Breast epithelium (tissue), 4 donors: ENCODE measurements at regions not wholly inside any gene's neighbourhood (a gene's known extent, or its start where the extent isn't known, plus 50 kb on each side); places are given as distances from the start of the nearest gene placed in this dataset.

ENCODE experiments used
- DNase-seq, 2 donors: peaks; one replicate each; pipeline ENCODE4 v3.0.0-alpha.2; 2019; ENCODE audit warnings: low spot score in 2 of 2
- H3K27ac ChIP-seq, 2 donors: fragments of 200-600 bp; sonication (generic) in 1 of 2; one replicate each; pipeline ENCODE4 v1.5.1; 2016 to 2019; ENCODE audit warnings: mild to moderate bottlenecking in 1 of 2
- H3K27me3 ChIP-seq, 2 donors: fragments of 200-600 bp; sonication (generic) in 1 of 2; one replicate each; pipeline versions ENCODE4 v1.5.1 to v1.6.0; 2017 to 2019; ENCODE audit warnings: control low read depth in 1 of 2, mild to moderate bottlenecking in 1 of 2
- H3K36me3 ChIP-seq: fragments of 200-600 bp; one replicate; pipeline ENCODE4 v1.5.1; 2019
- H3K4me1 ChIP-seq, 2 donors: fragments of 200-600 bp; sonication (generic); one replicate each; pipeline ENCODE4 v1.5.1; 2016 to 2019; ENCODE audit warnings: control low read depth in 1 of 2
- H3K4me3 ChIP-seq, 3 donors: fragments of 200-600 bp; sonication (generic); 1 replicate in 2 of 3; 2 replicates in 1 of 3; pipeline ENCODE4 v1.5.1; 2016 to 2019; ENCODE audit warnings: mild to moderate bottlenecking in 3 of 3, moderate library complexity in 2 of 3
- H3K9me3 ChIP-seq, 2 donors: fragments of 200-600 bp; sonication (generic) in 1 of 2; one replicate each; pipeline ENCODE4 v1.5.1; 2016 to 2019; ENCODE audit warnings: control low read depth in 1 of 2
- POLR2A ChIP-seq: fragments of 450-650 bp; IDR thresholded peaks from one replicate; pipeline ENCODE4 v1.6.1; 2016; ENCODE audit warnings: antibody characterized with exemption, mild to moderate bottlenecking, moderate library complexity
- POLR2AphosphoS5 ChIP-seq, 3 donors: sonication (generic); formaldehyde crosslinking; IDR thresholded peaks; one replicate each; pipeline ENCODE4 v1.6.1; 2017; ENCODE audit warnings: antibody characterized with exemption in 3 of 3
- intact Hi-C: fragments of 100-400 bp; cut with DNase I; formaldehyde crosslinking; loops from one replicate; pipeline ENCODE4 v1.15.1; 2023; ENCODE audit warnings: low total_unique reads
- TF ChIP-seq, protein P1 (sequence below), 3 donors: fragments of 450-650 bp; IDR thresholded peaks; one replicate each; pipeline ENCODE4 v1.5.1; 2016 to 2017; ENCODE audit warnings: antibody characterized with exemption in 3 of 3, mild to moderate bottlenecking in 3 of 3, moderate library complexity in 3 of 3

DNA sequence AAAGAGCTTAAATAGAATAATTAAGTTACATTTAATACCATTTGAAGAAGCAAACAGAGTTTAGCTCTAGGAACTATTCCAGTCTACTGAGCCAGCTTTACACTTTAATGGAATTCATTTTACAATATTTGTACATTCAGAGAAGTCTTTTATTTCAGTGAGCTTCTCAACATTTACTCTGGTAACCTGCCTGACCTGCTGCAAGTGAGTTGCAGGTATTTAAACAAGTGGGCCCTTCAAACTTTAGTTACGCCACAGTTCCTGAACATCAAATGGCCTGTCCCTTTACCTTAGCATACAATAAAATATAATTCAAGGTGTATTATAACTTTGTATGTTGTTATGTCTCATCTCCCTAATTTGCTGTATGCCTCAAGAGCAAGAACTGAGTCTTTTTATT lies 121.6 kb upstream of the SEMA3C start:
- Histone ChIP-seq H3K4me3 (no peak overlapping the region), H3K36me3 (no peaks in the 10 kb centered on the region), H3K4me1 (no peaks in the 10 kb centered on the region), H3K27ac (no peak overlapping the region), H3K9me3 (peaks cover 0 to 5% of the 10 kb centered on the region in 2 donors), H3K27me3 (no peaks in the 10 kb centered on the region)
- intact Hi-C loops: no loop called here
- TF ChIP-seq POLR2AphosphoS5 (IDR thresholded peaks at IDR 0.05): no peak
- TF ChIP-seq, protein P1, sequence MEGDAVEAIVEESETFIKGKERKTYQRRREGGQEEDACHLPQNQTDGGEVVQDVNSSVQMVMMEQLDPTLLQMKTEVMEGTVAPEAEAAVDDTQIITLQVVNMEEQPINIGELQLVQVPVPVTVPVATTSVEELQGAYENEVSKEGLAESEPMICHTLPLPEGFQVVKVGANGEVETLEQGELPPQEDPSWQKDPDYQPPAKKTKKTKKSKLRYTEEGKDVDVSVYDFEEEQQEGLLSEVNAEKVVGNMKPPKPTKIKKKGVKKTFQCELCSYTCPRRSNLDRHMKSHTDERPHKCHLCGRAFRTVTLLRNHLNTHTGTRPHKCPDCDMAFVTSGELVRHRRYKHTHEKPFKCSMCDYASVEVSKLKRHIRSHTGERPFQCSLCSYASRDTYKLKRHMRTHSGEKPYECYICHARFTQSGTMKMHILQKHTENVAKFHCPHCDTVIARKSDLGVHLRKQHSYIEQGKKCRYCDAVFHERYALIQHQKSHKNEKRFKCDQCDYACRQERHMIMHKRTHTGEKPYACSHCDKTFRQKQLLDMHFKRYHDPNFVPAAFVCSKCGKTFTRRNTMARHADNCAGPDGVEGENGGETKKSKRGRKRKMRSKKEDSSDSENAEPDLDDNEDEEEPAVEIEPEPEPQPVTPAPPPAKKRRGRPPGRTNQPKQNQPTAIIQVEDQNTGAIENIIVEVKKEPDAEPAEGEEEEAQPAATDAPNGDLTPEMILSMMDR (IDR thresholded peaks at IDR 0.05): no peak
- no peak for TF ChIP-seq POLR2A
- no peak for DNase-seq

DNA sequence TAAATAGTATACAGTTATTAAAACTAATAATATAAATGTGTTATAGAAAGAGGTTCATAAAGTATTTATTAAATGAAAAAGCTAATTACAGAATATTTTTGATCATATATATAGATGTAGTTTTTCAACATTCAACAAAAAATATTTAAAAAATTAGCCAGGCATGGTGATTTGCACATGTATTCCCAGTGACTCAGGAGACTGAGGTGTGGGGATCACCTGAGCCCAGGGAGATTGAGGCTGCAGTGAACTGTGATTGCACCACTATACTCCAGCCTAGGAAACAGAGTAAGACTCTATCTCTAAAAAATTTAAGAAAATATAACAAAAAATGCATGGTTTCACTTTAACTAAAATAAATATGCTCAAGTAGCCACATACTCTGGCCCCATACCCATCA lies 118.0 kb upstream of the SEMA3C start:
- no peaks in the 10 kb centered on the region for H3K36me3 ChIP-seq
- H3K27me3 ChIP-seq: no peaks in the 10 kb centered on the region
- intact Hi-C loops: no loop called here
- no peaks in the 10 kb centered on the region for H3K4me1 ChIP-seq
- TF ChIP-seq POLR2AphosphoS5 (IDR thresholded peaks at IDR 0.05) (no peak), POLR2A (no peak)
- TF ChIP-seq, protein P1 (IDR thresholded peaks at IDR 0.05): no peak
- no peak for DNase-seq
- H3K9me3 ChIP-seq: no peaks in the 10 kb centered on the region
- H3K27ac ChIP-seq: no peak overlapping the region
- H3K4me3 ChIP-seq: no peak overlapping the region

DNA sequence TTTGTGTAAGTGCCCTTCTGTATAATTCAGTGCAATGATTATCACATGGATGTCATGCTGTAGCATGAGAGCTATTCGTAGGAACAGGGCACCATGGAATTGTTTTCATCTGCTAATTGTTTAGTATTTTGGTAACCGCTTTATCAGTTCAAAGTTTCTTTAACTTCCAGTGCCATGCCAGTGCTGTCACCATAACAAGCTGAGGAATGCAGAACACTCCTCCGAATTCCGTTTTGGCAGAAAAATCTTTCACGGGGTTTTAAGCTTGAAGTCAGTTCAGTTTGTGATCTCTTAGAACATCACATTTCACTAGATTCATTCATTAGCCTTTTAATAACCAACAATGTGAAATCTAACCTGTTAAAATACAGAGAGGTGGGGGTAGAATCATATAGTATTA lies 117.2 kb upstream of the SEMA3C start:
- Histone ChIP-seq H3K4me1 (no peaks in the 10 kb centered on the region), H3K4me3 (no peak overlapping the region), H3K9me3 (no peaks in the 10 kb centered on the region), H3K27ac (no peak overlapping the region), H3K36me3 (no peaks in the 10 kb centered on the region), H3K27me3 (no peaks in the 10 kb centered on the region)
- no peak for DNase-seq
- intact Hi-C loops: no loop called here
- TF ChIP-seq, protein P1 (IDR thresholded peaks at IDR 0.05): no peak
- no peak for TF ChIP-seq POLR2A
- TF ChIP-seq POLR2AphosphoS5 (IDR thresholded peaks at IDR 0.05): no peak

DNA sequence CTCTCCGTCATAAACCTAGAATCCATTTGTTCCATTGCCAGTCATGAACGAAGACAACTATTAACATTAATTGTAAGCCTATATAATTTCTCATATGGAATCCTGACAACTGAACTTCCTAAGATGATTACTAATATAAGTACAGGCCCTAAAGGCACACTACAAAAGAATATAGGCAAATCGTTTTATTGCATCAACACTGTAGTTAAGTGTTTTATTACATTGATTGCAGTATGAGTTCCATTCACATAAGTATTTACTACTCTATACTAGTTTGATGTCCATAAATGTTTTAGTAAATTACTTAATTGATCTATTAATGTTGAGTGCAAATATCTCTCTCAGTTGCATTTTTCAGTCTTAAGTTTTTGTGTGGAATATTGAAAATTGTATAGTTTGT lies 113.1 kb upstream of the SEMA3C start:
- intact Hi-C loops: no loop called here
- TF ChIP-seq, protein P1 (IDR thresholded peaks at IDR 0.05): no peak
- no peak for TF ChIP-seq POLR2A
- no peak for TF ChIP-seq POLR2AphosphoS5 (IDR thresholded peaks at IDR 0.05)
- H3K9me3 ChIP-seq: no peaks in the 10 kb centered on the region
- no peak overlapping the region for H3K27ac ChIP-seq
- no peaks in the 10 kb centered on the region for H3K4me1 ChIP-seq
- no peaks in the 10 kb centered on the region for H3K27me3 ChIP-seq
- H3K36me3 ChIP-seq: no peaks in the 10 kb centered on the region
- DNase-seq: no peak
- H3K4me3 ChIP-seq: no peak overlapping the region

DNA sequence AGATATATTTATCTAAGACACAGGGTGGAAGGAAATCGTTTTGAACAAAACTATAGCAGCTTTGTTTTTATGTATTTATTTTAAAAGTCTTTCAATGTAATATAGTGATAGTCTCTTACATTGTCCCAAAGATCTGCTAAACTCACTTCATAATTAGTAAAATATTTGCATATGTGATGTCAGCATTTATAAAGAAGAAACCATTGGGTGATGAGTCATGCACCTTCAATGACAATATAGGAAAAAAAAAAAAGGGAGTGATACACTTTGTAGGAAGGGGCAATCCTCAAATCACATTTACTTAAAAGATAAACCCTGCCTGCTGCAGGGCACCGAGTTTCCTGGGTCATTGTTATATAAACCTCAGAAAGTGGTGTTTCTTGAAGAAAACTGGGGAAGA lies 112.4 kb upstream of the SEMA3C start:
- TF ChIP-seq POLR2A: no peak
- TF ChIP-seq POLR2AphosphoS5 (IDR thresholded peaks at IDR 0.05): no peak
- TF ChIP-seq, protein P1 (IDR thresholded peaks at IDR 0.05): no peak

More for the DNA sequence above, 112.4 kb upstream of the SEMA3C start:
- H3K27ac ChIP-seq: no peak overlapping the region
- intact Hi-C loops: no loop called here
- no peak overlapping the region for H3K4me3 ChIP-seq
- no peaks in the 10 kb centered on the region for H3K36me3 ChIP-seq
- no peaks in the 10 kb centered on the region for H3K9me3 ChIP-seq
- no peaks in the 10 kb centered on the region for H3K4me1 ChIP-seq
- no peaks in the 10 kb centered on the region for H3K27me3 ChIP-seq
- no peak for DNase-seq
